C4-2B (cell line): ENCODE measurements at regions not wholly inside any gene's neighbourhood (a gene's known extent, or its start where the extent isn't known, plus 50 kb on each side); places are given as distances from the start of the nearest gene placed in this dataset.

Experiments
- H3K27ac ChIP-seq: fragments of 450-650 bp; 2 replicates; pipeline ENCODE4 v1.5.1; 2017
- ZFX ChIP-seq: fragments of 450-650 bp; IDR thresholded peaks from 2 replicates; pipeline ENCODE4 v1.6.1; 2017
- TF ChIP-seq, protein P1 (sequence below): fragments of 450-650 bp; conservative IDR thresholded peaks from 2 replicates; pipeline ENCODE4 v1.5.1; 2017; ENCODE audit warnings: mild to moderate bottlenecking

DNA sequence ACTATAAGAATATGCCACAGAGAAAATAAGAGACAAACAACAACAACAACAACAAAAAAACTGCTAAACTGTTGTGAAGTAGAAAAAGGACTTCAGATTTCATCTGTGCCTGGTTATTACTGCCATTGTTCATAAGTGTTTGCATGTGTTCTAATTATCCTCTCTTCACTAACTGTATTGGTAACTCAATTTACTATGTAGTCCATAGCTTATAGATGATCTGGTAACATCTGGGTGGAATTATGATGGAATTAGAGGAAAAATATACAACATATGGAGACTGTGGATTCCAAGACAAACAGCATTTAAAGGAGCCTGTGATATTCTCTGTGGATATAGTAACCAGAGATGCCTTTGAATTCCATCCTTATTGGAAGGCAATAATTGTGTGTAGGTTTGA is 1891.5 kb upstream of the PIK3C3 start:
- H3K27ac ChIP-seq: no peak overlapping the region
- no peak for TF ChIP-seq ZFX
- TF ChIP-seq, protein P1, sequence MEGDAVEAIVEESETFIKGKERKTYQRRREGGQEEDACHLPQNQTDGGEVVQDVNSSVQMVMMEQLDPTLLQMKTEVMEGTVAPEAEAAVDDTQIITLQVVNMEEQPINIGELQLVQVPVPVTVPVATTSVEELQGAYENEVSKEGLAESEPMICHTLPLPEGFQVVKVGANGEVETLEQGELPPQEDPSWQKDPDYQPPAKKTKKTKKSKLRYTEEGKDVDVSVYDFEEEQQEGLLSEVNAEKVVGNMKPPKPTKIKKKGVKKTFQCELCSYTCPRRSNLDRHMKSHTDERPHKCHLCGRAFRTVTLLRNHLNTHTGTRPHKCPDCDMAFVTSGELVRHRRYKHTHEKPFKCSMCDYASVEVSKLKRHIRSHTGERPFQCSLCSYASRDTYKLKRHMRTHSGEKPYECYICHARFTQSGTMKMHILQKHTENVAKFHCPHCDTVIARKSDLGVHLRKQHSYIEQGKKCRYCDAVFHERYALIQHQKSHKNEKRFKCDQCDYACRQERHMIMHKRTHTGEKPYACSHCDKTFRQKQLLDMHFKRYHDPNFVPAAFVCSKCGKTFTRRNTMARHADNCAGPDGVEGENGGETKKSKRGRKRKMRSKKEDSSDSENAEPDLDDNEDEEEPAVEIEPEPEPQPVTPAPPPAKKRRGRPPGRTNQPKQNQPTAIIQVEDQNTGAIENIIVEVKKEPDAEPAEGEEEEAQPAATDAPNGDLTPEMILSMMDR: no peak

DNA sequence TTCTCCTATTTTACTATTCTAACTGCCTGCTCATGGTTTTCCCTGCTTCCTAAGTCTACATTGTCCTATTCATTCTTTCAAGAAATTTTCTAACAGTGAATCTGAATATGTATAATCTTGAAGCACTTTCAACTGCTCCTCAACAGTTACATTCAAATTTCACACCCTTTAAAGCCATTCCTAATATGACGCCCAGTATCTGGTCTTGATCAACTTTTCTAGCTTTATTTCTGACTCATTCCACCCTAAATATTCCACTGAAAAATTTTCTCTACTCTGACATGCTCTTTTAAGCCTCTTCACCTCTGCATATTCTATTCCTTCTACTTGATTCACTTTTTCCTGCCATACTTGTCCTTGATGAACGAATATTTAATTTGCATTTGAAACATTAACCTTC is 1893.9 kb upstream of the PIK3C3 start:
- H3K27ac ChIP-seq: no peak overlapping the region
- TF ChIP-seq, protein P1: no peak
- TF ChIP-seq ZFX: no peak

DNA sequence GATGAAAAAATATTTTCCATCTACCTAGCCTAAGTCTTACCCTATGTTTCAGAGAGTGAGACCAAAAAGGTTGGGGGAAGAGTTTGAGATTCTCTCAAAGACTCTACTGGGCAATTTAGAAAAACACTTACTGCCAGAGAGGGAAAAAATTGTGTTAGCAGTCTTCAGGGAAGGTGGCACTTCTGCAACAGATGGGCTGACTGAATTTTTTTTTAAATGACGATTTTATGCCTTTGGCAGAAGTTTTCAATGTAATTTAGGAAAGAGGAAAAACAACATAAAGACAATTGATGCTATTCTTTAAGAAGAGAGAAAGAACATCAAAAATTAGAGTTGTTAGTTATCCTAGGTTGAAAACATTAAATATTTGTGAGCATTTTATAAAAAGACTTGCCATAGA is 1894.5 kb upstream of the PIK3C3 start:
- TF ChIP-seq ZFX: no peak
- TF ChIP-seq, protein P1: no peak
- no peak overlapping the region for H3K27ac ChIP-seq

DNA sequence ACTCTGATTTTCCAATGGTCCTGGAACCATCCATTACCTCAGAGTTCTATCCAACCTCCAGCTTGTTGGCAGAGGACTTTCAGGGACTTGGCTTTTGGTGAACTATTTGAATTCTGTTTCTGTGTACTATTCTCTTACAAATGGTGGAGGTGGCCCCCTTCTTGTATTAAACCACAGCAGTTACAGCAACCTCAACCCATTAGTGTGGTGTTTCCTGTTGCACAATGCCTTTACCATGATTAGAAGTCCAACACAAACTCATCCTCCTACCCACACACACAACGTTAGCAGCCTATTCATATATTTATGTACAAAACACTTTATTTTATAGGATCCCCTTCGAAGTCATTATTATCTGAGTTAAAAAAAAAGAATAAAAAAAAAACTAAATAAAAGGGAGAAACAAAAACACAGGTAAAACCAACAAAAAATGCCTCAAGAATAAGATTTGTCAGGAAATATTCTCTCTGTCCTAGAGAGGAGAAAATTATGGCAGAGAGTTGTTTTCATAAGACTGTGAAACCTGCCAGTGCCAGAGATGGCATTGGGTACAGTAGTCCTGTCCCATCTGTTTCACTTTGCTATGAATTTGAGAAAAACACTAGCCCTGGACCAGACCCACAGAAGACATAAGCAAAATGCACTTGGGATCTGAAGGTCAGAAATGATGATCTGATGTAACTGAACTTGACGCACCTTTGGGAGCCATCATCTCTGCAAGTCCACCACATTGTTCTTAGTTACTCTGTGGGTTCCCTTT is 1896.0 kb upstream of the PIK3C3 start:
- no peak for TF ChIP-seq ZFX
- TF ChIP-seq, protein P1: no peak
- H3K27ac ChIP-seq: no peak overlapping the region

DNA sequence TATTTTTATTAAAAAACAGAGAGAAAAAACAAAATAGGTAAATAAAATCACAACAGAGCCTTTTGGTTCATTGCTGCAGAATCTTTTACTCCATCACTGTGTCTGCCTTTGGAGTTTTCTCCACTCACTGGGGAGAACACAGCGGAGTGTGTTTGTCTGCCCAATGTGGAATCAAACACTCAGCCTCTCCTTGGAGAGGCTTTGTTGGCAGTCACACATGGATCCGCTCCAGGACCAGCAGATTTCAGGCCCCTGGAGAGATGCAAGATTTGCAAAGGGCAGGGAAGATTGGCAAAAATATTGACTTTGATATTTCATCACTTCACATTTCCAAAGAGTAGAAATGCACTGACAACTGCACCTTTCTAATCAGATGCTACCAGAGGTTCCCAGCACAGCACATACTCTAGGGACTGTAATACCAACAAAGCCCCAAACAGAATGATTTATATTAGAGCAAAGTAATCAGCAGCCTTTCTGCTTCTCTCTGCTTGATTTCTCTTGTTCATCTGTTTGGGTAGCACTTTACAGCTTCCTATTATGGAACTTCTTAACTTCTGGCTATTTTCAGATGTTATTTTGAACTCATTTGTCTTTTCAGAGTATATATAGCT is 1898.8 kb upstream of the PIK3C3 start:
- TF ChIP-seq, protein P1: no peak
- TF ChIP-seq ZFX: no peak
- no peak overlapping the region for H3K27ac ChIP-seq

DNA sequence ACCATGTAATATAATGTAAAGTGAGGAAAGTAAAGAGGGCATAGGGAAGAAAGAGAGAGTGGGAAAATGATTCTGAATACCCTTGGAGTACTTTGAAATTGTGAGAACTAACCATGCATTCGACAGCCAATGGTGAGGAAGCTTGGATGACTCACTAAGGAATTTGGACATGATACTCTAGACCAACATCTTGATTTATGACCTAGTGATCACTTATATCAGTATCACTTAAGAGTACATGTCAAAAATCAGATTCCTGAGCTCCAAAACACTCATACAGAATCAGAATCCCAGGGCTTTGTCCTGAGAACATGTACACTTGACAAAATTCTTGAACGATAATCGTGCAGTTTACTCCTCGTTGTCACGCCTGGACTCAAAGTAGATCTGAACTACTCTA is 1899.8 kb upstream of the PIK3C3 start:
- H3K27ac ChIP-seq: no peak overlapping the region
- TF ChIP-seq ZFX: no peak
- TF ChIP-seq, protein P1: no peak

DNA sequence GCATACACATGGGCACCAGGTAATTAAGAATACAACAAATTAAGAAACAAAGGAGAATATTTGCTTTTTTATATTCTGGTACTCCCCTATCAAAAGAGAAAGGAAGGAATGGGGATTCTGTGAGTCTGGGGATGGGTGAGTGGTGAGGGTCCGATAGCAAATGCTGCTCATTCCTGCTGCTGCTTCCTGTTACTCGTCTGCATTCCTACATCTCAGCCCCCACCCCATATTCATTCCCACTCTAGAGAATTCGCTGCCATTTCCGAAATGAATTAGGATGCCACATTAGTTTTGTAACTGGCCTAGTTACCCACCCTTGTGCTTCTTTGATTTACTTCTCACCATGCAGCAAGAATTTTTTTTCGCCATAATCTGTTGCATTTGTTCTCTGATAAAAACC is 1905.3 kb upstream of the PIK3C3 start:
- no peak overlapping the region for H3K27ac ChIP-seq
- TF ChIP-seq, protein P1: no peak
- no peak for TF ChIP-seq ZFX
